ENCODE measurements at regions not wholly inside any gene's neighbourhood (a gene's known extent, or its start where the extent isn't known, plus 50 kb on each side); places are given as distances from the start of the nearest gene placed in this dataset.
A peak's percentile ranks its signal among the peaks of the same experiment; 100 is the strongest.

GRCh38 chr2:134118279-134119116 is 135.4 kb upstream of the MGAT5 start (continued):
- no peak for TF ChIP-seq THRA (IDR thresholded peaks at IDR 0.05)
- TF ChIP-seq ZNF639 (CRISPR knock-in tag; conservative IDR thresholded peaks at IDR 0.05 in 1 of 2, IDR thresholded peaks at IDR 0.05 in 1 of 2) = peak in 1 of 2 experiments; percentile 84; a peak in 1 of 4 replicates
- peak; percentile 41; the same call in 1 of the 2 replicates for TF ChIP-seq RB1 (IDR thresholded peaks at IDR 0.05; ENCODE audit: low read depth)
- peak; percentile 97 for TF ChIP-seq NCOR1 (IDR thresholded peaks at IDR 0.05)
- TF ChIP-seq ELF1 (tag; IDR thresholded peaks at IDR 0.05) = peak; percentile 91
- TF ChIP-seq, protein P1, sequence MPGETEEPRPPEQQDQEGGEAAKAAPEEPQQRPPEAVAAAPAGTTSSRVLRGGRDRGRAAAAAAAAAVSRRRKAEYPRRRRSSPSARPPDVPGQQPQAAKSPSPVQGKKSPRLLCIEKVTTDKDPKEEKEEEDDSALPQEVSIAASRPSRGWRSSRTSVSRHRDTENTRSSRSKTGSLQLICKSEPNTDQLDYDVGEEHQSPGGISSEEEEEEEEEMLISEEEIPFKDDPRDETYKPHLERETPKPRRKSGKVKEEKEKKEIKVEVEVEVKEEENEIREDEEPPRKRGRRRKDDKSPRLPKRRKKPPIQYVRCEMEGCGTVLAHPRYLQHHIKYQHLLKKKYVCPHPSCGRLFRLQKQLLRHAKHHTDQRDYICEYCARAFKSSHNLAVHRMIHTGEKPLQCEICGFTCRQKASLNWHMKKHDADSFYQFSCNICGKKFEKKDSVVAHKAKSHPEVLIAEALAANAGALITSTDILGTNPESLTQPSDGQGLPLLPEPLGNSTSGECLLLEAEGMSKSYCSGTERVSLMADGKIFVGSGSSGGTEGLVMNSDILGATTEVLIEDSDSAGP (CRISPR knock-in tag; IDR thresholded peaks at IDR 0.05) = no peak
- no peak for TF ChIP-seq GTF3C2 (IDR thresholded peaks at IDR 0.05; ENCODE audit: borderline replicate concordance, extremely low read depth, insufficient read length)
- TF ChIP-seq HMG20A (CRISPR knock-in tag; conservative IDR thresholded peaks at IDR 0.05) = 0 out of 2 replicates have a peak, but pooled peaks have one; percentile 56
- peak; percentile 95 for TF ChIP-seq SOX6 (IDR thresholded peaks at IDR 0.05)
- TF ChIP-seq, protein P2, sequence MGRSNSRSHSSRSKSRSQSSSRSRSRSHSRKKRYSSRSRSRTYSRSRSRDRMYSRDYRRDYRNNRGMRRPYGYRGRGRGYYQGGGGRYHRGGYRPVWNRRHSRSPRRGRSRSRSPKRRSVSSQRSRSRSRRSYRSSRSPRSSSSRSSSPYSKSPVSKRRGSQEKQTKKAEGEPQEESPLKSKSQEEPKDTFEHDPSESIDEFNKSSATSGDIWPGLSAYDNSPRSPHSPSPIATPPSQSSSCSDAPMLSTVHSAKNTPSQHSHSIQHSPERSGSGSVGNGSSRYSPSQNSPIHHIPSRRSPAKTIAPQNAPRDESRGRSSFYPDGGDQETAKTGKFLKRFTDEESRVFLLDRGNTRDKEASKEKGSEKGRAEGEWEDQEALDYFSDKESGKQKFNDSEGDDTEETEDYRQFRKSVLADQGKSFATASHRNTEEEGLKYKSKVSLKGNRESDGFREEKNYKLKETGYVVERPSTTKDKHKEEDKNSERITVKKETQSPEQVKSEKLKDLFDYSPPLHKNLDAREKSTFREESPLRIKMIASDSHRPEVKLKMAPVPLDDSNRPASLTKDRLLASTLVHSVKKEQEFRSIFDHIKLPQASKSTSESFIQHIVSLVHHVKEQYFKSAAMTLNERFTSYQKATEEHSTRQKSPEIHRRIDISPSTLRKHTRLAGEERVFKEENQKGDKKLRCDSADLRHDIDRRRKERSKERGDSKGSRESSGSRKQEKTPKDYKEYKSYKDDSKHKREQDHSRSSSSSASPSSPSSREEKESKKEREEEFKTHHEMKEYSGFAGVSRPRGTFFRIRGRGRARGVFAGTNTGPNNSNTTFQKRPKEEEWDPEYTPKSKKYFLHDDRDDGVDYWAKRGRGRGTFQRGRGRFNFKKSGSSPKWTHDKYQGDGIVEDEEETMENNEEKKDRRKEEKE (IDR thresholded peaks at IDR 0.05; ENCODE audit: borderline replicate concordance in 1 of 2, control insufficient read depth in 1 of 2, low read depth in 2 of 2, low read length in 1 of 2) = 0 out of 4 replicates have a peak, but pooled peaks of 1 of the 2 experiments have one; percentile 65
- TF ChIP-seq HDAC6 (IDR thresholded peaks at IDR 0.05; ENCODE audit: low read depth, low read length) = no peak
- peak; percentile 93 for TF ChIP-seq MAFF (IDR thresholded peaks at IDR 0.05; ENCODE audit: low read length)
- peak; percentile 97 for TF ChIP-seq ZNF316 (IDR thresholded peaks at IDR 0.05)
- peak; percentile 93 to 95 for TF ChIP-seq TRIM24 (IDR thresholded peaks at IDR 0.05)
